ENCODE measurements at regions not wholly inside any gene's neighbourhood (a gene's known extent, or its start where the extent isn't known, plus 50 kb on each side); places are given as distances from the start of the nearest gene placed in this dataset.

DNA sequence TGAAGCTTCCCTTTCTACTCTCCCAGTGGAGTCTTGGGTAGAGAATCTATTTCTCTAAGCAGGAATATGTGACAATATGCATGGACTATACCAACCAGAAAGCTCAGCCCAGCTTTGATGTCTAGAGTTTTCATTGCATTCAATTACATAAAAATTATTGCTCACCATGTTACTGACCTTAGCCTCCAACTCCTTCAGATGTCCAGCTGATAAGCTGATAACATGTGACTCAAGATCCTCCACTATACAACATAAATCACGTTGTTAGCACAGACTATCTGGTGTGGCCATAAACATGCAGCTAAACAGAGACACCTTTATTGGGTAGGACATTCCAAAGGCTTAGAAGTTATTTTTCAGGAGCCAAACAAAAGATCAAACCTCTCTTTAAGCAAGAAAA lies 1168.2 kb downstream of the CDH12 start:
- no peak overlapping the region for H3K27ac ChIP-seq
- TF ChIP-seq, protein P1, sequence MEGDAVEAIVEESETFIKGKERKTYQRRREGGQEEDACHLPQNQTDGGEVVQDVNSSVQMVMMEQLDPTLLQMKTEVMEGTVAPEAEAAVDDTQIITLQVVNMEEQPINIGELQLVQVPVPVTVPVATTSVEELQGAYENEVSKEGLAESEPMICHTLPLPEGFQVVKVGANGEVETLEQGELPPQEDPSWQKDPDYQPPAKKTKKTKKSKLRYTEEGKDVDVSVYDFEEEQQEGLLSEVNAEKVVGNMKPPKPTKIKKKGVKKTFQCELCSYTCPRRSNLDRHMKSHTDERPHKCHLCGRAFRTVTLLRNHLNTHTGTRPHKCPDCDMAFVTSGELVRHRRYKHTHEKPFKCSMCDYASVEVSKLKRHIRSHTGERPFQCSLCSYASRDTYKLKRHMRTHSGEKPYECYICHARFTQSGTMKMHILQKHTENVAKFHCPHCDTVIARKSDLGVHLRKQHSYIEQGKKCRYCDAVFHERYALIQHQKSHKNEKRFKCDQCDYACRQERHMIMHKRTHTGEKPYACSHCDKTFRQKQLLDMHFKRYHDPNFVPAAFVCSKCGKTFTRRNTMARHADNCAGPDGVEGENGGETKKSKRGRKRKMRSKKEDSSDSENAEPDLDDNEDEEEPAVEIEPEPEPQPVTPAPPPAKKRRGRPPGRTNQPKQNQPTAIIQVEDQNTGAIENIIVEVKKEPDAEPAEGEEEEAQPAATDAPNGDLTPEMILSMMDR (IDR thresholded peaks at IDR 0.05) = no peak
- TF ChIP-seq ZFX (IDR thresholded peaks at IDR 0.05; ENCODE audit: borderline replicate concordance) = no peak

DNA sequence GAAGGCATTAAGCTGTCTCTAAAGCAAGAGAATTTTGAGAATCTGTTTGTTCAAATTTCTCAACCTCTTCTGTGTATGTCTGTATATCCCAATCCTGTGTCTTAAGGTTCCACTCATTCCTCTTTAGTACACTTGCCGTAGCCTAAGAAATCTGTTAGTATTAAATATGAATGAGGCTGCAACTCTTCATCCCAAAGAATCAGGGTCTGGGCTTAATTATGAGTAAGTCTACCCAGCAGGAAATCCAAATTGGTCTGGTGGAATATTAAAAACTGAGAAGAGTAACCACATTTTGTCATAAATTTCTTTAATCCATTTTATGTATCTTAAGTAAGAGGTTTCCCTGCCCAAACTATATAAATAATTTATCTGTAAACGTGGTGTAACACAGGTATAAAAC lies 1171.2 kb downstream of the CDH12 start:
- H3K27ac ChIP-seq = no peak overlapping the region
- TF ChIP-seq, protein P1 (IDR thresholded peaks at IDR 0.05) = no peak
- TF ChIP-seq ZFX (IDR thresholded peaks at IDR 0.05; ENCODE audit: borderline replicate concordance) = no peak

DNA sequence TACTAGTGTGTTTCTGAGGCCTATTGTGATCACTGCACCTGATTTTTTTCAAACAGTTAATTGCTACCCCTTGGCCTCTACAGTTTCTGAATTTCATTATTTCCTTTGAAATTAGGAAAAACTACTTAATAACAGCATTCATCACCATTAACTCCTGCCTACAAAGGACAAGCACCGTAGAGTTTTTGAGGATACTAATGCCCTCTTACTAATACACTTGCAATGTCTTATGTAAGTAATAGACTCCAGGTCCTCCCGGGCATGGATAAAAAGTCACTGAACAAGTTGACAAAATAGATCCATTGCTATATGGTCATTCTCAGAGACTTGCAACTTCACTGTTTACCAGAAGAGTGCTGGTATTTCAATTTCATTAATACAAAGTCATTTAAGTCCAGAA lies 1172.5 kb downstream of the CDH12 start:
- H3K27ac ChIP-seq = no peak overlapping the region
- TF ChIP-seq ZFX (IDR thresholded peaks at IDR 0.05; ENCODE audit: borderline replicate concordance) = no peak
- TF ChIP-seq, protein P1 (IDR thresholded peaks at IDR 0.05) = no peak

GRCh38 chr5:21680196-21680595 lies 1172.9 kb downstream of the CDH12 start:
- H3K27ac ChIP-seq = no peak overlapping the region

GRCh38 chr5:21678526-21678925 lies 1174.6 kb downstream of the CDH12 start:
- H3K27ac ChIP-seq = no peak overlapping the region
- TF ChIP-seq, protein P1 (IDR thresholded peaks at IDR 0.05) = no peak
- no peak for TF ChIP-seq ZFX (IDR thresholded peaks at IDR 0.05; ENCODE audit: borderline replicate concordance)

More at GRCh38 chr5:21680196-21680595, 1172.9 kb downstream of the CDH12 start:
- TF ChIP-seq ZFX (IDR thresholded peaks at IDR 0.05; ENCODE audit: borderline replicate concordance) = no peak
- TF ChIP-seq, protein P1 (IDR thresholded peaks at IDR 0.05) = no peak

DNA sequence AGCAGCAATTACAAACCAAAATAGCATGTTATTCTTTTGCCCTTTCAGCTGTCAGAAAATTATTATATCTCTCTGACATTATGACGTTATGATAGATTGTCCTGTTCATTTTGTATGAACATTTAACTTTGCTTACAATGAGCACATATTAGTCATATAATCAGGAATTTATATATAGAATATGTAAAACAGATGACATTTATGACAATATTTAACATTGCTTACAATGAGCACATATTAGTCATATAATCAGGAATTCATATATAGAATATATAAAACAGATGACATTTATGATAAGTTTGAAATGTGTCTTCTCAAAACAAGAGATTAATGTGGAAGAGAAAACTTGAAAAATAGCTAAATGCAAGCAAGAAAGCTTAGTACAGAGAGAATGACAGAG lies 1180.2 kb downstream of the CDH12 start:
- no peak for TF ChIP-seq ZFX (IDR thresholded peaks at IDR 0.05; ENCODE audit: borderline replicate concordance)
- TF ChIP-seq, protein P1 (IDR thresholded peaks at IDR 0.05) = no peak
- H3K27ac ChIP-seq = no peak overlapping the region

DNA sequence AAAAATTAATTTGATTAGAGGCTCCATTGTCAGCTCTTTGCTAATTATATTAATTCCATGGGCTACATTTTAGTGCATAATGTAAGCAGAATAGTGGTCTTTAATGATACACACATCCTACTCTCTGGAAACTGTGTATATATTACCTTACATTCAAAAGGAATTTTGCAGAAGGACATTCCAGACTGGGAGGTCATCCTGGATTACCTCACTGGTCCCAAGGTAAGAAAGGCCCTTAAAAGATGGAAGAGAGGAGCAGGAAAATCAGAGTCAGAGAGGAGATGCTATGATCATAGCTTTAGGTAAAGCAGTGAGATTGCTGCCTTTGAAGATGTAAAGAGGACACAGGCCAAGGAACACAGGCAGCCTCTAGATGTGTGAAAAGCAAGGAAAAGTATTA lies 1180.8 kb downstream of the CDH12 start:
- TF ChIP-seq ZFX (IDR thresholded peaks at IDR 0.05; ENCODE audit: borderline replicate concordance) = no peak
- TF ChIP-seq, protein P1 (IDR thresholded peaks at IDR 0.05) = no peak
- H3K27ac ChIP-seq = no peak overlapping the region
